ENCODE measurements at regions not wholly inside any gene's neighbourhood (a gene's known extent, or its start where the extent isn't known, plus 50 kb on each side); places are given as distances from the start of the nearest gene placed in this dataset.

DNA sequence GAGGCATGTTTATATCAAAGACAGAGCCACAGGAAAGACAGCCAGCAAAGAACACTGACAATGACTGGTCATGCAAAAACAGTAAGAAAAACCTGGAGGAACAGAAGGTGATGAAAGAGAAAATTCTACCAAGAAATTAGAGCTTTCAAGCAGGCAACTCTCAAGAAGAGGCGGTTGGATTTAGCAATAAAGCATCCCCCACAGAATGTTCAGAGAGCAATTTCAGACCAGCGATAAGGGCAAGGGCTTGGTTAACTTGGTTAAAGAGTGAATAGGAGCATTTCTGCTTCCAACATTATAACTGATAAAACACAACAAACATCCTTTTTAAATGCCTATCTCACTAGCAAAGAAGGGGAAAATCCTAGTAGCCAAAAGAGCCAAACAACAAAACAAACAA lies 68.0 kb upstream of the NCKAP5 start:
- intact Hi-C loops (cut with DNase I): no loop called here
- H3K9me3 ChIP-seq: no peaks in the 10 kb centered on the region
- no peaks in the 10 kb centered on the region for H3K36me3 ChIP-seq
- no peak for DNase-seq
- TF ChIP-seq, protein P1, sequence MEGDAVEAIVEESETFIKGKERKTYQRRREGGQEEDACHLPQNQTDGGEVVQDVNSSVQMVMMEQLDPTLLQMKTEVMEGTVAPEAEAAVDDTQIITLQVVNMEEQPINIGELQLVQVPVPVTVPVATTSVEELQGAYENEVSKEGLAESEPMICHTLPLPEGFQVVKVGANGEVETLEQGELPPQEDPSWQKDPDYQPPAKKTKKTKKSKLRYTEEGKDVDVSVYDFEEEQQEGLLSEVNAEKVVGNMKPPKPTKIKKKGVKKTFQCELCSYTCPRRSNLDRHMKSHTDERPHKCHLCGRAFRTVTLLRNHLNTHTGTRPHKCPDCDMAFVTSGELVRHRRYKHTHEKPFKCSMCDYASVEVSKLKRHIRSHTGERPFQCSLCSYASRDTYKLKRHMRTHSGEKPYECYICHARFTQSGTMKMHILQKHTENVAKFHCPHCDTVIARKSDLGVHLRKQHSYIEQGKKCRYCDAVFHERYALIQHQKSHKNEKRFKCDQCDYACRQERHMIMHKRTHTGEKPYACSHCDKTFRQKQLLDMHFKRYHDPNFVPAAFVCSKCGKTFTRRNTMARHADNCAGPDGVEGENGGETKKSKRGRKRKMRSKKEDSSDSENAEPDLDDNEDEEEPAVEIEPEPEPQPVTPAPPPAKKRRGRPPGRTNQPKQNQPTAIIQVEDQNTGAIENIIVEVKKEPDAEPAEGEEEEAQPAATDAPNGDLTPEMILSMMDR (IDR thresholded peaks at IDR 0.05): no peak
- TF ChIP-seq POLR2A (IDR thresholded peaks at IDR 0.05): no peak
- no peaks in the 10 kb centered on the region for H3K27me3 ChIP-seq
- H3K4me1 ChIP-seq: no peaks in the 10 kb centered on the region
- H3K4me3 ChIP-seq (replicated peaks in 1 of 3): no peak overlapping the region
- 87 to 96% methylated on average over 2 of the region's 2 CpGs for WGBS, 2 donors
- H3K27ac ChIP-seq: no peak overlapping the region

DNA sequence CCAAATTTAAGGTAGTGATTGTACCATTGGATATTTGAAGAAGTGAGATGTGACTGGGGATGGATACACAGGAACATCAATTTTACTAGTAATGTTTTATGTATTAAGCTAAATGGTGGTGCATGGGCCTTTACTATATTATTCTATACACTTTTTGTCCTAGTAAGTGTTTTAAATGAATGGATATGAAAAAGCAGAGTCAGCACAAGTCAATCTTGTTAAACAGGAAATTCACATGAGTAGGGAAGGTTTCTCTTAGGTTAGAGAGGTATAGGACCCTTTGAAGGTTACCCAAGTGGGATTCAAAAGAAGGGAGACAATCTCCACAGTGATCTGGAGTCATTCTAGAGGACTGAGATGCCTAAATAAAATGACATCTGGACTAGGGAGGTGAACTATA lies 71.8 kb upstream of the NCKAP5 start:
- intact Hi-C loops (cut with DNase I): no loop called here
- H3K36me3 ChIP-seq: no peaks in the 10 kb centered on the region
- TF ChIP-seq POLR2A (IDR thresholded peaks at IDR 0.05): no peak
- TF ChIP-seq, protein P1 (IDR thresholded peaks at IDR 0.05): no peak
- H3K9me3 ChIP-seq: no peaks in the 10 kb centered on the region
- no peak overlapping the region for H3K4me3 ChIP-seq (replicated peaks in 1 of 3)
- no peaks in the 10 kb centered on the region for H3K27me3 ChIP-seq
- no peak overlapping the region for H3K27ac ChIP-seq
- DNase-seq: no peak
- no peaks in the 10 kb centered on the region for H3K4me1 ChIP-seq

DNA sequence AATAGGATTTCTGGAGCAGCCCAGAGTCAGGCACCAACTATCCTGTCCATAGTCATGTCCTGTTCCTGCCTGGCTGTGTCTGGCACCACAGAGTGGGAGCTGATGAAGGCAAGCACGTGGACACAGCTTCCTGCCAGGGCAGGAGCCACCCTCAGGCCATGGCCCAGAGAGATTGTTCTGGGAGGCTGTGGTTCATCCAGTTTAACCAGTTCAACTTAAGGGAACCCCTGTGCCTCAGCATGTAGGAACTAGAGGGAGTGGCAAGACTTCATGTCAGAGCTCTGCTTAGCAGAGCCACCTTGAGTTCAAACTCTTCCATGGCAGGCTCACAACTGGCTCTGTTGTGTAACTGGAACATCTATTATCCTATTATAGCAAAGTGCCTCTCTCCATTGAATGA lies 73.2 kb upstream of the NCKAP5 start:
- Histone ChIP-seq H3K4me1 (no peaks in the 10 kb centered on the region), H3K9me3 (no peaks in the 10 kb centered on the region), H3K4me3 (replicated peaks in 1 of 3) (no peak overlapping the region), H3K36me3 (no peaks in the 10 kb centered on the region), H3K27ac (no peak overlapping the region), H3K27me3 (no peaks in the 10 kb centered on the region)
- intact Hi-C loops (cut with DNase I): no loop called here
- TF ChIP-seq, protein P1 (IDR thresholded peaks at IDR 0.05): no peak
- no peak for TF ChIP-seq POLR2A (IDR thresholded peaks at IDR 0.05)
- DNase-seq: no peak
- WGBS, 2 donors: 62 to 100% methylated on average over 1 of the region's 1 CpG

DNA sequence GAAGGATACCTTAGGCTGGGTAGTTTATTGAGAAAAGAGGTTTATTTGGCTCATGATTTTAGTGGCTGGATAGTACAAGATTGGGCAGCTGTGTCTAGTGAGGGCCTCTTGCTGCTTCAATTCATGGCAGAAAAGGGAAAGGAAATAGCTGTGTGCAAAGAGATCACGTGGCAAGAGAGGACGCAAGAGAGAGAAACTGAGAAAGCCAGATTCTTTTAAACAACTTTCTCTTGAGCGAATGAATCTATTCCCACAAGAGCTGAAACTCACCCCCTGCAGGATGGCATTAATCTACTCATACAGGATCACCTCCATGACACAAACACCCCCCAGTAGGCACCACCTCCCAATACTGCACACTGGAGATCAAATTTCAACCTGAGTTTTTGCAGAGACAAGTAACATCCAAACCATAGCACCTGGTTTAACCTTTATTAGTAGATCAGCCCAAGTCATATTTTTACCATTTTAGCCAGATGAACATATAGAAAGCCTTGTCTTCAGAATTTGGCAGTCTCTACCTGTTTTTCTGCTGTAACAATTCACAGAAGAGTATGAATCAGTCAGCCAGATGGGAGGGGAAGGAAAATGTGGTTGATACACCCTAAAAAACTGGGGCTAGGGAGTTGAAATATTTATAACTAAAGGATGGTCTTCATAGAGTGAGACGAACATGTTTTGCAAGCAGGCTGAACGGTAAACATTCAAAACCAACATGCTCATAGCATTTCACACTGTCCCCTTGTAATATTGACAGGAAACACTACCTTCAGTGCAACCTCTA lies 73.9 kb upstream of the NCKAP5 start:
- H3K27ac ChIP-seq: no peak overlapping the region
- H3K4me3 ChIP-seq (replicated peaks in 1 of 3): no peak overlapping the region
- TF ChIP-seq, protein P1 (IDR thresholded peaks at IDR 0.05): no peak
- no peak for TF ChIP-seq POLR2A (IDR thresholded peaks at IDR 0.05)
- H3K9me3 ChIP-seq: no peaks in the 10 kb centered on the region
- H3K27me3 ChIP-seq: no peaks in the 10 kb centered on the region
- H3K36me3 ChIP-seq: no peaks in the 10 kb centered on the region
- WGBS, 2 donors: 82 to 85% methylated on average over 5 of the region's 5 CpGs
- no peaks in the 10 kb centered on the region for H3K4me1 ChIP-seq
- DNase-seq: no peak
- intact Hi-C loops (cut with DNase I): no loop called here

DNA sequence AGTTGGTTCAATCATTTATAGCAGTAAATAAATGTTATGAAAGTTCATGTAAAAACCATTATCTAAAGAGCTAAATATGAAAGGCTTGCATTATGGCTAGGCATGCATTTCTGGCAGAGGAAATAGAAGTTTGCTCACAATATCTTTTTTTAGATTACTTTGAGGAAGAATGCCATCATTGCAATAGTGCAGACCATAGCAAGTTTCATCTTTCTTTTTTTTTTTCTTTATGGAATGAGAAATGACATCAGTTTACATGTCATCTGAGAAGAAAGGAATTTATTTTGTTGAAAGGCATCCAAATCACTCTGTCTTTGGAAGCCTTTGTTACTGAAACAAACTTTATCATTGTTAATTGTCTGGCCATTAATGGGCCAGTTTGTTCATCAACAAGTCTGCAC lies 74.5 kb upstream of the NCKAP5 start:
- Histone ChIP-seq H3K27me3 (no peaks in the 10 kb centered on the region), H3K9me3 (no peaks in the 10 kb centered on the region), H3K27ac (no peak overlapping the region), H3K4me3 (replicated peaks in 1 of 3) (no peak overlapping the region), H3K4me1 (no peaks in the 10 kb centered on the region), H3K36me3 (no peaks in the 10 kb centered on the region)
- no peak for TF ChIP-seq POLR2A (IDR thresholded peaks at IDR 0.05)
- TF ChIP-seq, protein P1 (IDR thresholded peaks at IDR 0.05): no peak
- DNase-seq: no peak
- intact Hi-C loops (cut with DNase I): no loop called here
